Calu3 (cell line): ENCODE measurements at regions not wholly inside any gene's neighbourhood (a gene's known extent, or its start where the extent isn't known, plus 50 kb on each side); places are given as distances from the start of the nearest gene placed in this dataset.

Experiments used
- BruUV-seq: library from RNA; stranded (reverse); fragments of 400-500 nt; replicated peaks from 2 replicates; lab custom pipeline; 2021; lab: Mats Ljungman, UMichigan
- CTCF ChIA-PET: fragments of 300-600 bp; sonication (Branson Sonifier 250); formaldehyde crosslinking; loops from one replicate; lab custom pipeline; 2022; ENCODE audit warnings: antibody characterized with exemption; lab: Charles Lee
- DNase-seq: peaks from one replicate; pipeline ENCODE4 v3.0.0; 2022
- H3K27ac Mint-ChIP-seq: one replicate; pipeline ENCODE4 v1.8.0; 2022; ENCODE audit warnings: mixed read lengths; ENCODE audit not compliant: unreplicated experiment
- H3K27me3 Mint-ChIP-seq: one replicate; pipeline ENCODE4 v1.8.0; 2022; ENCODE audit warnings: mixed read lengths; ENCODE audit not compliant: unreplicated experiment
- H3K36me3 Mint-ChIP-seq: one replicate; pipeline ENCODE4 v1.8.0; 2022; ENCODE audit warnings: mild to moderate bottlenecking, moderate library complexity, mixed read lengths; ENCODE audit not compliant: insufficient read depth, unreplicated experiment
- H3K4me1 Mint-ChIP-seq: one replicate; pipeline ENCODE4 v1.8.0; 2022; ENCODE audit warnings: mild to moderate bottlenecking, low read depth, mixed read lengths; ENCODE audit not compliant: unreplicated experiment
- H3K4me3 Mint-ChIP-seq: one replicate; pipeline ENCODE4 v1.8.0; 2022; ENCODE audit warnings: mild to moderate bottlenecking, low read depth, moderate library complexity, mixed read lengths; ENCODE audit not compliant: unreplicated experiment
- H3K9me3 Mint-ChIP-seq: one replicate; pipeline ENCODE4 v1.8.0; 2022; ENCODE audit warnings: low read depth, mixed read lengths; ENCODE audit not compliant: unreplicated experiment
- CTCF ChIP-seq: fragments of 200-600 bp; IDR thresholded peaks from one replicate; pipeline ENCODE4 v1.8.0; 2022; ENCODE audit warnings: antibody characterized with exemption; ENCODE audit not compliant: unreplicated experiment
- intact Hi-C: fragments of 100-400 bp; cut with micrococcal nuclease; formaldehyde crosslinking; loops from one replicate; pipeline ENCODE4 v1.10.0; 2022; ENCODE audit not compliant: unreplicated experiment

GRCh38 chr14:61643555-61643954, 51.8 kb upstream of the HIF1A start:
- BruUV-seq = no TSS peak
- no peak overlapping the region for H3K4me3 Mint-ChIP-seq
- H3K4me1 Mint-ChIP-seq = no peaks in the 10 kb centered on the region
- intact Hi-C loops = no loop called here
- no peak overlapping the region for H3K27ac Mint-ChIP-seq
- no peak for TF ChIP-seq CTCF
- no peaks in the 10 kb centered on the region for H3K9me3 Mint-ChIP-seq
- CTCF ChIA-PET = no interaction called here
- DNase-seq = no peak
- no peaks in the 10 kb centered on the region for H3K27me3 Mint-ChIP-seq
- H3K36me3 Mint-ChIP-seq = no peaks in the 10 kb centered on the region

DNA sequence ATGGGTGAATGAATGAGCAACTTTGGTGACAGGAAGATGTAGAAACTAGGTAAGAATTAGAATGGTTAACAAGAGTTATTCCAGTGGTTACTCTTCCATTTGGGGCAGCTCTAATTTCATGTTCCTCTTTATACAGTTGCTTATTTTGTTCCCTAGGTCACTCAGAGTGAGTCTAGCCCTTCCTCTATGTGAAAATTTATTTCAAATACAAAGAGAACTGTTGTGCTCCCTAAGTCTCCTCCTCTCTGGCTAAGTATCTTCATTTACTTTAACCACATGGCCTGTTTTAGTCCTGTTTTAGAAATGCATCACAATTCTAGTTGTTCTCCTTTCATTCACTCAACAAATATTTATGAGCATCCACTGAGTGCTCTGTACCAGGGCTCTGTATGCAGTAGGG, 51.1 kb upstream of the HIF1A start:
- Mint-ChIP-seq H3K4me3 (no peak overlapping the region), H3K4me1 (peaks cover under 1% of the 10 kb centered on the region), H3K9me3 (no peaks in the 10 kb centered on the region), H3K27ac (no peak overlapping the region), H3K36me3 (no peaks in the 10 kb centered on the region), H3K27me3 (no peaks in the 10 kb centered on the region)
- no TSS peak for BruUV-seq
- no peak for DNase-seq
- intact Hi-C loops = no loop called here
- TF ChIP-seq CTCF = no peak
- CTCF ChIA-PET = no interaction called here

DNA sequence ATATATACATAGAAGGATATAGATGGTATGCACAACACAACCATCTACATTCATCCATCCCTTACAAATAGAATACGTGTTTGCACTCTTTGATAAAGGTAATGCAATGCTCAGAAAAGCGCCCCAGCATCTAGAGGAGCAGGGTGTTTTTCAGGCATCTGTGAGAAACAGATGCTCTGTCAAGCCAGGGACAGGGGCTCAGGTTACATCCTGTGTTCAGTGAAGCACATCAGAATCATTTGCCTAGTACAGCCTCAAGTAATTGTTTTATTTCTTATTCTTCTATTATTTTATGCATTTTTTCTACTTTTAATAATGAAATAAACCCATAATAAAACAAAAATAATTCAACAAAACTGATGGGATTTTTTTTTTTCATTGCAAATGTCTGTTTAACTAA, 50.5 kb upstream of the HIF1A start:
- DNase-seq = no peak
- CTCF ChIA-PET = no interaction called here
- no peak overlapping the region for H3K4me3 Mint-ChIP-seq
- peaks cover 7% of the 10 kb centered on the region for H3K4me1 Mint-ChIP-seq
- no peaks in the 10 kb centered on the region for H3K27me3 Mint-ChIP-seq
- H3K9me3 Mint-ChIP-seq = no peaks in the 10 kb centered on the region
- intact Hi-C loops = loop anchor here (5.0 kb wide), 1 partner anchor 83 kb away; no protein-coding TSS in a partner anchor
- BruUV-seq = no TSS peak
- no peak overlapping the region for H3K27ac Mint-ChIP-seq
- TF ChIP-seq CTCF = no peak
- no peaks in the 10 kb centered on the region for H3K36me3 Mint-ChIP-seq

GRCh38 chr14:61645247-61645646, 50.1 kb upstream of the HIF1A start:
- Mint-ChIP-seq H3K36me3 (no peaks in the 10 kb centered on the region), H3K4me3 (no peak overlapping the region), H3K4me1 (peaks cover 9% of the 10 kb centered on the region), H3K27ac (no peak overlapping the region), H3K9me3 (no peaks in the 10 kb centered on the region), H3K27me3 (no peaks in the 10 kb centered on the region)
- BruUV-seq = no TSS peak
- TF ChIP-seq CTCF = no peak
- no peak for DNase-seq
- CTCF ChIA-PET = no interaction called here
- intact Hi-C loops = loop anchor here (5.0 kb wide), 1 partner anchor 83 kb away; no protein-coding TSS in a partner anchor
